ENCODE measurements at regions not wholly inside any gene's neighbourhood (a gene's known extent, or its start where the extent isn't known, plus 50 kb on each side); places are given as distances from the start of the nearest gene placed in this dataset.

DNA sequence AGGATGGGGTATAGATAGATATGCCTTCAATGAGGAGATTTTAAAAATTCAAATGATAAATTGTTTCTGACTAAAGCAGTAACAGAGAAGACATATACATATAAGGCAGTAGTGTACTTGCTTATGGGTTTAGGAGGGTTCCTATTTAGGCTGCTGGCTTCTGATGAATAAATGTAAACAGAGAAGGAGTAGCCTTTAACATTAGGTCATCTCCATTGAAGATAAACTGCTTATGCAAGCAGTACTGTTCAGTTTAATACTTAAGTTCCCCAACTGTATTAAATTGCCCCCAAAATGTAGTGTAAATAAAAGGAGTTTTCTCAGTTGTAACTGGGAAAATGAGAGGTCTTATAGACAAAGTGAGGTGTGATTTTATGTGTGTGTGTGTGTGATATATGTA, 217.7 kb upstream of the TMEFF2 start:
- TF ChIP-seq, protein P1, sequence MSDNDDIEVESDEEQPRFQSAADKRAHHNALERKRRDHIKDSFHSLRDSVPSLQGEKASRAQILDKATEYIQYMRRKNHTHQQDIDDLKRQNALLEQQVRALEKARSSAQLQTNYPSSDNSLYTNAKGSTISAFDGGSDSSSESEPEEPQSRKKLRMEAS (IDR thresholded peaks at IDR 0.05) = no peak
- TF ChIP-seq EP300 (IDR thresholded peaks at IDR 0.05; ENCODE audit: borderline replicate concordance) (no peak), NFIC (IDR thresholded peaks at IDR 0.05) (no peak)
